ENCODE measurements at regions not wholly inside any gene's neighbourhood (a gene's known extent, or its start where the extent isn't known, plus 50 kb on each side); places are given as distances from the start of the nearest gene placed in this dataset.

GRCh38 chr15:93983526-93983925 is 247.8 kb upstream of the MCTP2 start:
- no peak overlapping the region for H3K4me3 ChIP-seq (replicated peaks; ENCODE audit: insufficient read depth, low read length)
- no peak overlapping the region for H3K27ac ChIP-seq (replicated peaks)
- TF ChIP-seq POLR2AphosphoS5 (IDR thresholded peaks at IDR 0.05; ENCODE audit: low read depth) (no peak), REST (IDR thresholded peaks at IDR 0.05; ENCODE audit: insufficient replicate concordance, low read depth) (no peak), SPI1 (IDR thresholded peaks at IDR 0.05; ENCODE audit: borderline replicate concordance, low read depth) (no peak), CTCF (IDR thresholded peaks at IDR 0.05; ENCODE audit: insufficient read depth, low read length) (no peak), GABPA (IDR thresholded peaks at IDR 0.05; ENCODE audit: low read depth) (no peak)
- DNase-seq (ENCODE audit: low read depth in 1 of 2, low spot score in 1 of 2) = no peak
- H3K27me3 ChIP-seq (ENCODE audit: insufficient read depth, poor library complexity, severe bottlenecking) = peaks cover 9% of the 10 kb centered on the region

GRCh38 chr15:93982226-93982727 is 249.1 kb upstream of the MCTP2 start:
- no peak for TF ChIP-seq REST (IDR thresholded peaks at IDR 0.05; ENCODE audit: insufficient replicate concordance, low read depth)
- no peak for TF ChIP-seq POLR2AphosphoS5 (IDR thresholded peaks at IDR 0.05; ENCODE audit: low read depth)
- TF ChIP-seq SPI1 (IDR thresholded peaks at IDR 0.05; ENCODE audit: borderline replicate concordance, low read depth) = no peak
- Histone ChIP-seq H3K27me3 (ENCODE audit: insufficient read depth, poor library complexity, severe bottlenecking) (peaks cover 9% of the 10 kb centered on the region), H3K4me3 (replicated peaks; ENCODE audit: insufficient read depth, low read length) (no peak overlapping the region), H3K27ac (replicated peaks) (no peak overlapping the region)
- DNase-seq (ENCODE audit: low read depth in 1 of 2, low spot score in 1 of 2) = no peak

- TF ChIP-seq CTCF (IDR thresholded peaks at IDR 0.05; ENCODE audit: insufficient read depth, low read length) = no peak
- TF ChIP-seq GABPA (IDR thresholded peaks at IDR 0.05; ENCODE audit: low read depth) = no peak
- TF ChIP-seq REST (IDR thresholded peaks at IDR 0.05; ENCODE audit: insufficient replicate concordance, low read depth) = no peak
- no peak for TF ChIP-seq SPI1 (IDR thresholded peaks at IDR 0.05; ENCODE audit: borderline replicate concordance, low read depth)
- no peak overlapping the region for H3K4me3 ChIP-seq (replicated peaks; ENCODE audit: insufficient read depth, low read length)
- DNase-seq (ENCODE audit: low read depth in 1 of 2, low spot score in 1 of 2) = no peak
- H3K27ac ChIP-seq (replicated peaks) = no peak overlapping the region
- H3K27me3 ChIP-seq (ENCODE audit: insufficient read depth, poor library complexity, severe bottlenecking) = peaks cover 7% of the 10 kb centered on the region
Observed at GRCh38 chr15:93981706-93982105, 249.7 kb upstream of the MCTP2 start.

Measured in HL-60 (cell line).